GM19351 (cell line): ENCODE measurements at regions not wholly inside any gene's neighbourhood (a gene's known extent, or its start where the extent isn't known, plus 50 kb on each side); places are given as distances from the start of the nearest gene placed in this dataset.

ENCODE experiments used
- ATAC-seq: cut with Tn5 transposase; IDR thresholded peaks from one replicate; pipeline ENCODE4 v1.9.1; 2021; ENCODE audit warnings: mild to moderate bottlenecking, moderate library complexity; ENCODE audit not compliant: unreplicated experiment

DNA sequence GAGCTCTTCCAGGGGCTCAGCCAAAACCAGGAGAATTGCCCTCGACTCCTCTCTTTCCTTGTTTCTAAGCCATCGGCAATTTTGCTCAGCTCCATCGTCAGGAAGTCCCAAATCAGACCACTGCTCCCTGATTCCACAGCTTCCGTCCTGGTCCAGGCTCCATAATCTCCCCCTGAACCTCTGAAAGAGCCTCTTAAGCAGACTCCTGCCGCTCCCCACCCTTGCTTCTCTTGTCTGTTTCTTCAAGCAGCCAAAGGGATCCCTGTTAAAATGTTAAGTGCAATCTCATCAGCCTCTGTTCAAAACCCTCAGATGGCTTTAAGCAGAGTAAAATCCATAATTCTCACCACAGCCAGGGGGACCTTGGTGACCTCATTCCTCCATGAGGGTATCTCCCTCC, 244.7 kb upstream of the SPTLC3 start:
- ATAC-seq, result no peak

DNA sequence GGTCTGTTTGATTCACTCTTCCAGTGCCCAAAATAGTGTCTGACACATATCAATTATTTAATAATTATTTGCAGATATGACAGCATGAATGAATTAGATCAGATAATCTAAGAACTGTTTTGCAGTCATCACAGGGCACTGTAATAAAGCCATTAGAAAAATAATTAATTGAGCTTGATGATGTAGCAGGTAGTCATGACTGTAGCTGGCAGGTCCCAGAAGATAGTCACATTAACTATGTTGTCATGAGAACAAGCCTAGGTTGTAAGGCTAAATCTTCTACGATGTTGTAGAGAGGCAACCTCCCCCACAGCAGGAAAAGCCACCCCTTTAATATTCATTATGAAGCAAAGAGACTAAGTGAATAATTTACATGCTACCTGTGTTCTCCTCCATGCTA, 243.9 kb upstream of the SPTLC3 start:
- ATAC-seq, result no peak

- no peak for ATAC-seq
Observed at GRCh38 chr20:12773936-12774335, 234.8 kb upstream of the SPTLC3 start.

- ATAC-seq, result no peak
Observed at GRCh38 chr20:12775041-12775440, 233.7 kb upstream of the SPTLC3 start.

DNA sequence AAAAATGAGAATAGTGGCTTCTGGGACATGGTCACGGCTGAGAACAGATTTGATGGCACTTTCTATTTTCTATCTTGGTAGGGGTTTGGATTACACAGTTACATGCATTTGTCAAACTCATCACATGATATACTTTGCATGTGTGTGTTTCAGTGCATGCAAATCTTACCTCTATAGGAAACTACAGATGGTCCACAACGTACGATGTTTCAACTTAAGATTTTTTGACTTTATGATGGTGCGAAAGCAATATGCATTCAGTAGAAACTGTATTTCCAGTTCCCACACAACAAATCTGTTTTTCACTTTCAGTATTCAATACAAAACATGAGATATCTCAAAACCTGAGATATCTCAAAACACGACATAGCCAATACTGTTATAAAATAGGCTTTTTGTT, 231.8 kb upstream of the SPTLC3 start:
- ATAC-seq, result no peak

GRCh38 chr20:12786276-12786675, 222.5 kb upstream of the SPTLC3 start:
- no peak for ATAC-seq

DNA sequence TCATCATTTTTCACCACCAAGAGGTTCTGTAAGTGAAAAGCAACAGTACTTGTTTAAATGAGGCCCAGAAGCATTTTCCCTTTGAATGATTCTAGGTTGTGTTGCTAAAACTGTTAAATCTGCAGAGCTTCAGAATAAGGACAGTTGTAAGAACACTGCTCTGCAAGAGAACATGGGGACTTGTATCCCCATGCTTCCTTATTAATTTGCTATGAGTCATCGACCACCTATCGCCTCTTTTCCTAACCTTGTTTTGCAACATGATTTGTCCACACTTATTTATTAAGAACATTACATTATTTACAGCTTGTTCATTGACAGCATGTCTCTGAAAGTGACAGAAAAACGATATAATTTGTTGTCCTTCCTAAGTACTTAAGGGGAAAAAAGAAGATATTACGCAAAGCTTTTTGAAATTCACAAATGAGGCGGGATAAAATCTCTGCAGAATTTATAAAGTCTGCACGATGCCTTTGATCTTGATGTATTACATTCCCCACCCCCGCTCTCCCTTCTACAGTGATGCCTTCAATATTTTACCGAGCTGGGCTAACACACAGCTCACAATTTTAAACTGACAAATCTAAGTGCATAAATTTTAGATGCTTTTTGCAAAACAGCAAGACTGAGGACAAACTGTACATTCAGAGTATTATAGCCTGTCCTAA, 220.0 kb upstream of the SPTLC3 start:
- ATAC-seq, result no peak

- ATAC-seq, result no peak
Observed at GRCh38 chr20:12790859-12791258, 217.9 kb upstream of the SPTLC3 start.

GRCh38 chr20:12798286-12798685, 210.5 kb upstream of the SPTLC3 start:
- no peak for ATAC-seq

- ATAC-seq, result no peak
Observed at GRCh38 chr20:12808006-12808567, 200.7 kb upstream of the SPTLC3 start.

DNA sequence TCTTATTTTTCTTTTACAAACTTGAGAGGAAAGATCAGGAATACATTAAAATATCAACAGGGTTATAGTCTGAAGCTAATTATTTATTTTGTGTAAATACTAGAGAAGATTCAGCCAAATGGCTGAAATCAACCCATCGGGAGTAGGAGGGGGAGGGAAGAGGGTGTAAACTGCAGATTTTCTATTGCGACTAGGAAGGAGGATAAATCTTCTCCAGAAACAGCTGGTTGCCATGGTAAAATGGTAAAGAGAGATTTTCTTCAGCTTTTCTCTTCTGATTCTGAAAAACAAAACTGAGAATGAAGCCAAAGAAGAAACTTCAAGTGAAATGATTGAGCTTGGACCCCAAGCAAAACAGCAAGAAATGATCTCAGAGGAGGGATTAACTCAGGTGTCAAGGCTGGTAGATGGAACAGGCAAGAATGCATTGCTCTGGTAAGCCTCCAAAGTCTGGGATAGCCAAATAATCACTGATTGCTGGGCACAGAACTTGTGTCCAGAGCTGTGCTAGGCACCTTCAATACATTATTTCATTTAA, 193.5 kb upstream of the SPTLC3 start:
- no peak for ATAC-seq

DNA sequence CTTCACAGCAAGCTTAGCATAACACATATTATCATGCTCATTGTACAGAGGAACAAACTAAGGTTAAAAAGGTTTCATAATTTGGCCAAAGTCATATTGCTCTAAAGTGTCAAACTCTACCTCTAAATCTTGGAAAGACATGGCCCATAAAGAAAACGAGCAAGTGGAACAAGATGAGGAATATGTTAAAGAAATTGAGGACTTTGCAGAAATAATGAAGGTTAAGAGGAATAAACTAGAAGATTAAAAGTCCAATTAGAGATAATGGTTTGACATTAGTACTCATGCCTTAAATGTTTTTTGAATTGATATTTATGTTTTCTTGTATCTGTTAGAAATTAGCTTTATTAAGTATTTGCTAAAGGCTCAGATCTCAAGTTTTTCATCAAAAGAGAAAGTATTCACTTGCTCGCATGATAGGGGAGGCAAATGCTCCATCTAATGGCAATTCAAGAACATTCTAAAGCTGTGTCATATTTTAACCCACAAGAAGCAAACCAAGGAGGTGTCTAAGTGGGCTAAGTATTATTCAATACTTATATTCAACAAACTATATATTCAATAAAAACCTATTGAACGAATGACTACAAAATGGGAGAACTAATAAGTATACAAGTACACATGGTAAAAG, 192.9 kb upstream of the SPTLC3 start:
- no peak for ATAC-seq

DNA sequence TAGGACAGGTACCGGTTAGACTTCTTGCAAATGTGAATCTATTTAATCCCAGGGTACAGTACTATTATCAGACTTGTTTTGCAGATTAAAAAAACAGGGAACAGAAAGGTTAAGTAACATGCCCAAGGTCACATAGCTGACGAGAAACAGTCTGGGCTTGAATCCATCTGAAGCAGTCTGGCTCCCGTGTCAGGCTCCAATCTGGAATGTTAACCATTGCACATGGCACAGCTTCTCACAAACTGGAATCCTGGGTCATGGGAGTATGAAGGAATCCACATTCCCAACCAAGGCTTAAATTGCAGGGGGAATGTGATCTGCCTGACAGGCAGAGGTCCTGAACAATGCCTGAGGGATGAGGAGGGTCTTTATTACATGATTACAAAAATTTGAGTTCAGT, 187.5 kb upstream of the SPTLC3 start:
- no peak for ATAC-seq

DNA sequence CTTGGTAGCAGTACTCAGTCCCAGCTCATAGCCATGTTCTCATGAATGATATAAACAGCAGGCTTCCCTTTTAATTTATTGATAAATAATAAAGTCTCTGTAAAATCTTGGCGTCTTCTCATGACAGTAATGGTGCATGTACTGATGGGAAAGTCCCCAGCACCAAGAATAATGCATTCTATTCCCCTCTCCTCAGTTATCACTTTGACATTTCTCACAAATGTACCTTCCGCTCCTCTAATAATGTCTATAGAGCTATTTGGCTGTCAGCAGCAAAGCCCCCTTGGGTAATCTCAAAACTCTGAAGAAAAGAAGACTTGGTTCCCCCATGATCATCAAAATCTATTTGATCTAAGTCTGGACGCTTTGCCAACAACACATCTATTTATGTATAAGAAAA, 185.0 kb upstream of the SPTLC3 start:
- no peak for ATAC-seq

GRCh38 chr20:12824328-12825225, 184.2 kb upstream of the SPTLC3 start:
- ATAC-seq, result no peak

GRCh38 chr20:12825226-12825595, 183.6 kb upstream of the SPTLC3 start:
- ATAC-seq, result no peak

GRCh38 chr20:12827816-12828385, 180.9 kb upstream of the SPTLC3 start:
- no peak for ATAC-seq

- ATAC-seq, result no peak
Observed at GRCh38 chr20:12829170-12829569, 179.6 kb upstream of the SPTLC3 start.

GRCh38 chr20:12833861-12834260, 174.9 kb upstream of the SPTLC3 start:
- ATAC-seq, result no peak

GRCh38 chr20:12835999-12836398, 172.8 kb upstream of the SPTLC3 start:
- no peak for ATAC-seq

- no peak for ATAC-seq
Observed at GRCh38 chr20:12837646-12838045, 171.1 kb upstream of the SPTLC3 start.
